GM23338 (cell line): ENCODE measurements at regions not wholly inside any gene's neighbourhood (a gene's known extent, or its start where the extent isn't known, plus 50 kb on each side); places are given as distances from the start of the nearest gene placed in this dataset.

ENCODE experiments used
- ATAC-seq: fragments of 200-7000 bp; cut with Tn5 transposase; 3 replicates; pipeline ENCODE4 v1.9.1; 2020
- DNase-seq: peaks from one replicate; pipeline ENCODE4 v3.0.0-alpha.2; 2015; ENCODE audit warnings: low spot score
- H2AFZ ChIP-seq: fragments of 200-600 bp; sonication (generic); 2 replicates; pipeline ENCODE4 v1.8.0; 2016; ENCODE audit warnings: antibody characterized with exemption, mild to moderate bottlenecking, moderate library complexity
- H3F3A ChIP-seq: fragments of 200-600 bp; sonication (generic); replicated peaks from 2 replicates; pipeline ENCODE4 v1.8.0; 2017; ENCODE audit warnings: antibody characterized with exemption, mixed run types, low read depth
- H3K27ac ChIP-seq: fragments of 200-600 bp; sonication (generic); 2 replicates; pipeline ENCODE4 v1.6.1; 2016; ENCODE audit warnings: low read depth
- H3K27me3 ChIP-seq: fragments of 200-600 bp; sonication (generic); 2 replicates; pipeline ENCODE4 v1.8.0; 2016; ENCODE audit warnings: mild to moderate bottlenecking, mixed run types, moderate library complexity; ENCODE audit not compliant: insufficient read depth
- H3K36me3 ChIP-seq: fragments of 200-600 bp; sonication (generic); 2 replicates; pipeline ENCODE4 v1.8.0; 2016; ENCODE audit warnings: mild to moderate bottlenecking; ENCODE audit not compliant: insufficient read depth
- H3K4me1 ChIP-seq: fragments of 200-600 bp; sonication (generic); 2 replicates; pipeline ENCODE4 v1.8.0; 2016; ENCODE audit warnings: mild to moderate bottlenecking, moderate library complexity; ENCODE audit not compliant: insufficient read depth
- H3K4me2 ChIP-seq: fragments of 200-600 bp; sonication (generic); 2 replicates; pipeline ENCODE4 v1.7.1; 2017; ENCODE audit warnings: mixed run types
- H3K4me3 ChIP-seq: fragments of 200-600 bp; sonication (generic); 2 replicates; pipeline ENCODE4 v1.6.1; 2016; ENCODE audit warnings: mixed run types
- H3K79me2 ChIP-seq: fragments of 200-600 bp; sonication (generic); replicated peaks from 2 replicates; pipeline ENCODE4 v1.8.0; 2017; ENCODE audit warnings: mild to moderate bottlenecking; ENCODE audit not compliant: insufficient read depth
- H3K9me2 ChIP-seq: fragments of 200-600 bp; sonication (generic); 2 replicates; pipeline ENCODE4 v1.8.0; 2017; ENCODE audit not compliant: insufficient read depth
- H4K20me1 ChIP-seq: fragments of 200-600 bp; sonication (generic); replicated peaks from 2 replicates; pipeline ENCODE4 v1.8.0; 2017; ENCODE audit warnings: mild to moderate bottlenecking; ENCODE audit not compliant: insufficient read depth
- H3K27ac Mint-ChIP-seq: 2 replicates; pipeline ENCODE4 v1.8.0; 2020; ENCODE audit warnings: inconsistent platforms, mild to moderate bottlenecking, moderate library complexity, mixed read lengths
- H3K27me3 Mint-ChIP-seq: 3 replicates; pipeline ENCODE4 v1.8.0; 2022; ENCODE audit warnings: low read depth, mild to moderate bottlenecking, moderate library complexity, mixed read lengths, inconsistent platforms; ENCODE audit not compliant: insufficient read depth, poor library complexity
- H3K36me3 Mint-ChIP-seq: 3 replicates; pipeline ENCODE4 v1.8.0; 2021; ENCODE audit warnings: low read depth, mild to moderate bottlenecking, inconsistent platforms, moderate library complexity, mixed read lengths
- H3K4me1 Mint-ChIP-seq: 3 replicates; pipeline ENCODE4 v1.8.0; 2020; ENCODE audit warnings: mild to moderate bottlenecking, inconsistent platforms, mixed read lengths
- H3K4me3 Mint-ChIP-seq: 3 replicates; pipeline ENCODE4 v1.8.0; 2021; ENCODE audit warnings: moderate library complexity, mild to moderate bottlenecking, inconsistent platforms, mixed read lengths
- H3K9me3 Mint-ChIP-seq: 3 replicates; pipeline ENCODE4 v1.8.0; 2020; ENCODE audit warnings: moderate library complexity, mild to moderate bottlenecking, inconsistent platforms, mixed read lengths
- CREB1 ChIP-seq: fragments of 250-450 bp; sonication (Bioruptor Pico); IDR thresholded peaks from 2 replicates; pipeline ENCODE4 v1.5.0; 2020; ENCODE audit warnings: low read depth, mild to moderate bottlenecking, moderate library complexity
- CTCF ChIP-seq, 2 experiments: fragments of 200-600 bp in 1 of 2; sonication (generic) in 1 of 2; conservative IDR thresholded peaks; 2 replicates each; pipeline versions ENCODE4 v1.5.1 to v1.6.1; 2016 to 2017; ENCODE audit warnings: antibody characterized with exemption in 2 of 2, low read depth in 2 of 2, mild to moderate bottlenecking in 2 of 2, moderate library complexity in 1 of 2
- ETS1 ChIP-seq: IDR thresholded peaks from 2 replicates; pipeline ENCODE4 v1.6.1; 2016; ENCODE audit warnings: antibody characterized with exemption
- EZH2 ChIP-seq: fragments of 200-600 bp; sonication (generic); IDR thresholded peaks from one replicate; pipeline ENCODE4 v1.8.0; 2017; ENCODE audit warnings: antibody characterized with exemption, mild to moderate bottlenecking, low read depth; ENCODE audit not compliant: unreplicated experiment
- EZH2phosphoT487 ChIP-seq: fragments of 200-600 bp; sonication (generic); IDR thresholded peaks from one replicate; pipeline ENCODE4 v1.8.1; 2018; ENCODE audit warnings: antibody characterized with exemption; ENCODE audit not compliant: unreplicated experiment
- JUNB ChIP-seq: IDR thresholded peaks from one replicate; pipeline ENCODE4 v1.6.1; 2016; ENCODE audit warnings: antibody characterized with exemption; ENCODE audit not compliant: unreplicated experiment
- NANOG ChIP-seq: IDR thresholded peaks from 2 replicates; pipeline ENCODE4 v1.6.1; 2016; ENCODE audit warnings: antibody characterized with exemption, borderline replicate concordance
- POLR2AphosphoS5 ChIP-seq: IDR thresholded peaks from 2 replicates; pipeline ENCODE4 v1.6.1; 2016; ENCODE audit warnings: antibody characterized with exemption, low read depth
- REST ChIP-seq: IDR thresholded peaks from one replicate; pipeline ENCODE4 v1.6.1; 2018; ENCODE audit warnings: antibody characterized with exemption; ENCODE audit not compliant: unreplicated experiment
- STAT1 ChIP-seq: IDR thresholded peaks from one replicate; pipeline ENCODE4 v1.6.1; 2016; ENCODE audit warnings: antibody characterized with exemption; ENCODE audit not compliant: unreplicated experiment
- ZNF114 ChIP-seq: fragments of 250-450 bp; sonication (Bioruptor Pico); IDR thresholded peaks from 2 replicates; pipeline ENCODE4 v1.5.0; 2020; ENCODE audit warnings: mild to moderate bottlenecking, moderate library complexity
- ZNF331 ChIP-seq: fragments of 250-450 bp; sonication (Bioruptor Pico); IDR thresholded peaks from 2 replicates; pipeline ENCODE4 v1.5.0; 2020; ENCODE audit warnings: low read depth, mild to moderate bottlenecking, moderate library complexity
- ZNF462 ChIP-seq: fragments of 250-450 bp; sonication (Bioruptor Pico); IDR thresholded peaks from 2 replicates; pipeline ENCODE4 v1.5.0; 2020; ENCODE audit warnings: mild to moderate bottlenecking, moderate library complexity

GRCh38 chr11:121775276-121775675, 322.5 kb upstream of the SORL1-AS1 start:
- Histone ChIP-seq H3K27ac (no peak overlapping the region), H3K79me2 (no peaks in the 10 kb centered on the region), H3K27me3 (no peaks in the 10 kb centered on the region), H3K4me3 (no peak overlapping the region), H3K36me3 (no peaks in the 10 kb centered on the region), H3K4me1 (no peaks in the 10 kb centered on the region), H3K9me2 (peaks cover 4% of the 10 kb centered on the region; the same call in 1 of the 2 replicates), H2AFZ (no peak overlapping the region), H3F3A (no peaks in the 10 kb centered on the region), H3K4me2 (no peak overlapping the region), H4K20me1 (no peaks in the 10 kb centered on the region)
- ATAC-seq (no peak), DNase-seq (no peak)
- no peaks in the 10 kb centered on the region for H3K27me3 Mint-ChIP-seq
- TF ChIP-seq NANOG = no peak
- no peak for TF ChIP-seq POLR2AphosphoS5
- TF ChIP-seq ZNF331 (CRISPR knock-in tag) = no peak
- no peak for TF ChIP-seq ZNF462 (CRISPR knock-in tag)
- no peak for TF ChIP-seq STAT1
- no peak for TF ChIP-seq EZH2phosphoT487
- TF ChIP-seq ZNF114 (CRISPR knock-in tag) = no peak
- no peak for TF ChIP-seq CTCF (conservative IDR thresholded peaks at IDR 0.05; ENCODE audit: low read depth in 2 of 2)
- no peak for TF ChIP-seq REST
- no peak for TF ChIP-seq CREB1
- no peak for TF ChIP-seq ETS1
- no peak for TF ChIP-seq EZH2
- TF ChIP-seq JUNB = no peak
- H3K4me1 Mint-ChIP-seq = no peaks in the 10 kb centered on the region
- H3K9me3 Mint-ChIP-seq = no peaks in the 10 kb centered on the region
- H3K27ac Mint-ChIP-seq = no peak overlapping the region
- no peak overlapping the region for H3K4me3 Mint-ChIP-seq
- no peaks in the 10 kb centered on the region for H3K36me3 Mint-ChIP-seq
